GM12865 (cell line): ENCODE measurements at regions not wholly inside any gene's neighbourhood (a gene's known extent, or its start where the extent isn't known, plus 50 kb on each side); places are given as distances from the start of the nearest gene placed in this dataset.

Experiments used
- DNase-seq: peaks from one replicate; pipeline ENCODE4 v3.0.0; 2010; ENCODE audit warnings: low read depth
- H3K4me3 ChIP-seq: 2 replicates; pipeline ENCODE4 v1.5.1; 2011; ENCODE audit warnings: mild to moderate bottlenecking, low read depth, low read length, control low read depth
- CTCF ChIP-seq: IDR thresholded peaks from 2 replicates; pipeline ENCODE4 v1.5.1; 2011; ENCODE audit warnings: low read length, control low read depth, low read depth, inconsistent platforms; ENCODE audit not compliant: insufficient read depth; ENCODE audit errors: missing control alignments

- no peak overlapping the region for H3K4me3 ChIP-seq
- TF ChIP-seq CTCF = no peak
- no peak for DNase-seq
Observed at GRCh38 chr12:43103866-43104265, 448.1 kb downstream of the ADAMTS20 start.

GRCh38 chr12:43102546-43103264 lies 449.3 kb downstream of the ADAMTS20 start:
- no peak for DNase-seq
- no peak overlapping the region for H3K4me3 ChIP-seq
- no peak for TF ChIP-seq CTCF

- no peak for DNase-seq
- no peak for TF ChIP-seq CTCF
- H3K4me3 ChIP-seq = no peak overlapping the region
Observed at GRCh38 chr12:43100231-43100630, 451.8 kb downstream of the ADAMTS20 start.

GRCh38 chr12:43099691-43100163 lies 452.3 kb downstream of the ADAMTS20 start:
- DNase-seq = no peak
- no peak for TF ChIP-seq CTCF
- H3K4me3 ChIP-seq = no peak overlapping the region

GRCh38 chr12:43098766-43099550 lies 453.0 kb downstream of the ADAMTS20 start:
- no peak for DNase-seq
- no peak for TF ChIP-seq CTCF
- H3K4me3 ChIP-seq = no peak overlapping the region

- no peak overlapping the region for H3K4me3 ChIP-seq
- TF ChIP-seq CTCF = no peak
- DNase-seq = no peak
Observed at GRCh38 chr12:43098071-43098470, 453.9 kb downstream of the ADAMTS20 start.
